ENCODE measurements at regions not wholly inside any gene's neighbourhood (a gene's known extent, or its start where the extent isn't known, plus 50 kb on each side); places are given as distances from the start of the nearest gene placed in this dataset.

DNA sequence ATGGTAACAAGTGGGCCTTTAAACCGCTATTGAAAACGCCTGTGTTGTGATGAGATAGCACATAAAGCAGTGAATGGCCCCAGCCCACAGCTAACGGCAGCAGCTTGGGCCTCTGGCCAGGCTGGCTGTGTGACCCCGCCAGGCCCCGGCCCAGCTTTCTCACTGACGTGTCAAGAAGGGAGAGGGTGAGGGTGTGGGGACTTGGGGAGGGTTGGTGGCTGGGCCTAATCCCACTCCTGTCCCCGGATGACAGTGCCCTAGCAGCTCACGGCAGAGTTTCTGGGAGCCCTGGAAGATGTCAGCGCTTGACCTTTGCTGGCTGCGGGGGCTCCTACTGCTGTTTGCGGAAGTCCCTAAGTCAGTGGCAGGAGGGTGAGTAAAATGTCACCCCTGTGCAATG lies 88.9 kb upstream of the SHH start (continued):
- TF ChIP-seq TAF1 (conservative IDR thresholded peaks at IDR 0.05) (no peak), SP1 (IDR thresholded peaks at IDR 0.05) (no peak), JUND (IDR thresholded peaks at IDR 0.05) (no peak)

DNA sequence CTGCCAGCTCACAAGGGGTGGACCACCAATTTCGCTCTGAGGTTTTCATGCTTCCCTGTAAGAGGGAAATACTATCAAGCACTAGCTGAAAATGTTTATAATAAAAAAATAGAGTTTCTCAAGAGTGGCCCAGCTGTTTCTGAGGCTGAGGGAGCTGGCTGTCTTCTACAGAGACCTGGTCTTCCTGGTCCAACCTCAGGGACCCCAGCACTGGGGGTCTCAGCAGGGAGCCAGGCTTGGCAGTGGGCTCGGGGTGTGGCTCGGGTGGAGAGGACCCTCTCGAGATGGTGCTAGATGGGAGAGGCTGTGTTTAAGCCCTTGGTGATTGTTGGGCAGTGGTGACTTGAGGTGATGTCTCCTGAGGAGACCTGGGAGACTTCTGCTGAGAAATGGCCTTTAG lies 87.3 kb upstream of the SHH start:
- no peak for DNase-seq (ENCODE audit: low spot score)
- TF ChIP-seq GABPA (IDR thresholded peaks at IDR 0.05 in 1 of 2, conservative IDR thresholded peaks at IDR 0.05 in 1 of 2): no peak
- TF ChIP-seq SP1 (IDR thresholded peaks at IDR 0.05): no peak
- TF ChIP-seq, protein P1, sequence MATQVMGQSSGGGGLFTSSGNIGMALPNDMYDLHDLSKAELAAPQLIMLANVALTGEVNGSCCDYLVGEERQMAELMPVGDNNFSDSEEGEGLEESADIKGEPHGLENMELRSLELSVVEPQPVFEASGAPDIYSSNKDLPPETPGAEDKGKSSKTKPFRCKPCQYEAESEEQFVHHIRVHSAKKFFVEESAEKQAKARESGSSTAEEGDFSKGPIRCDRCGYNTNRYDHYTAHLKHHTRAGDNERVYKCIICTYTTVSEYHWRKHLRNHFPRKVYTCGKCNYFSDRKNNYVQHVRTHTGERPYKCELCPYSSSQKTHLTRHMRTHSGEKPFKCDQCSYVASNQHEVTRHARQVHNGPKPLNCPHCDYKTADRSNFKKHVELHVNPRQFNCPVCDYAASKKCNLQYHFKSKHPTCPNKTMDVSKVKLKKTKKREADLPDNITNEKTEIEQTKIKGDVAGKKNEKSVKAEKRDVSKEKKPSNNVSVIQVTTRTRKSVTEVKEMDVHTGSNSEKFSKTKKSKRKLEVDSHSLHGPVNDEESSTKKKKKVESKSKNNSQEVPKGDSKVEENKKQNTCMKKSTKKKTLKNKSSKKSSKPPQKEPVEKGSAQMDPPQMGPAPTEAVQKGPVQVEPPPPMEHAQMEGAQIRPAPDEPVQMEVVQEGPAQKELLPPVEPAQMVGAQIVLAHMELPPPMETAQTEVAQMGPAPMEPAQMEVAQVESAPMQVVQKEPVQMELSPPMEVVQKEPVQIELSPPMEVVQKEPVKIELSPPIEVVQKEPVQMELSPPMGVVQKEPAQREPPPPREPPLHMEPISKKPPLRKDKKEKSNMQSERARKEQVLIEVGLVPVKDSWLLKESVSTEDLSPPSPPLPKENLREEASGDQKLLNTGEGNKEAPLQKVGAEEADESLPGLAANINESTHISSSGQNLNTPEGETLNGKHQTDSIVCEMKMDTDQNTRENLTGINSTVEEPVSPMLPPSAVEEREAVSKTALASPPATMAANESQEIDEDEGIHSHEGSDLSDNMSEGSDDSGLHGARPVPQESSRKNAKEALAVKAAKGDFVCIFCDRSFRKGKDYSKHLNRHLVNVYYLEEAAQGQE (IDR thresholded peaks at IDR 0.05): no peak
- no peak for TF ChIP-seq TAF1 (conservative IDR thresholded peaks at IDR 0.05)
- TF ChIP-seq, protein P2, sequence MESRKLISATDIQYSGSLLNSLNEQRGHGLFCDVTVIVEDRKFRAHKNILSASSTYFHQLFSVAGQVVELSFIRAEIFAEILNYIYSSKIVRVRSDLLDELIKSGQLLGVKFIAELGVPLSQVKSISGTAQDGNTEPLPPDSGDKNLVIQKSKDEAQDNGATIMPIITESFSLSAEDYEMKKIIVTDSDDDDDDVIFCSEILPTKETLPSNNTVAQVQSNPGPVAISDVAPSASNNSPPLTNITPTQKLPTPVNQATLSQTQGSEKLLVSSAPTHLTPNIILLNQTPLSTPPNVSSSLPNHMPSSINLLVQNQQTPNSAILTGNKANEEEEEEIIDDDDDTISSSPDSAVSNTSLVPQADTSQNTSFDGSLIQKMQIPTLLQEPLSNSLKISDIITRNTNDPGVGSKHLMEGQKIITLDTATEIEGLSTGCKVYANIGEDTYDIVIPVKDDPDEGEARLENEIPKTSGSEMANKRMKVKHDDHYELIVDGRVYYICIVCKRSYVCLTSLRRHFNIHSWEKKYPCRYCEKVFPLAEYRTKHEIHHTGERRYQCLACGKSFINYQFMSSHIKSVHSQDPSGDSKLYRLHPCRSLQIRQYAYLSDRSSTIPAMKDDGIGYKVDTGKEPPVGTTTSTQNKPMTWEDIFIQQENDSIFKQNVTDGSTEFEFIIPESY (IDR thresholded peaks at IDR 0.05): no peak
- TF ChIP-seq EGR1 (IDR thresholded peaks at IDR 0.05; ENCODE audit: low read depth in 2 of 2): no peak
- TF ChIP-seq RXRA (IDR thresholded peaks at IDR 0.05): no peak
- TF ChIP-seq, protein P3, sequence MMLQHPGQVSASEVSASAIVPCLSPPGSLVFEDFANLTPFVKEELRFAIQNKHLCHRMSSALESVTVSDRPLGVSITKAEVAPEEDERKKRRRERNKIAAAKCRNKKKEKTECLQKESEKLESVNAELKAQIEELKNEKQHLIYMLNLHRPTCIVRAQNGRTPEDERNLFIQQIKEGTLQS (IDR thresholded peaks at IDR 0.05): no peak
- TF ChIP-seq, protein P4, sequence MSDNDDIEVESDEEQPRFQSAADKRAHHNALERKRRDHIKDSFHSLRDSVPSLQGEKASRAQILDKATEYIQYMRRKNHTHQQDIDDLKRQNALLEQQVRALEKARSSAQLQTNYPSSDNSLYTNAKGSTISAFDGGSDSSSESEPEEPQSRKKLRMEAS (IDR thresholded peaks at IDR 0.05): no peak
- TF ChIP-seq FOXA2 (IDR thresholded peaks at IDR 0.05): no peak
- TF ChIP-seq HNF4G (IDR thresholded peaks at IDR 0.05): no peak
- TF ChIP-seq HNF4A (conservative IDR thresholded peaks at IDR 0.05): no peak
- TF ChIP-seq, protein P5, sequence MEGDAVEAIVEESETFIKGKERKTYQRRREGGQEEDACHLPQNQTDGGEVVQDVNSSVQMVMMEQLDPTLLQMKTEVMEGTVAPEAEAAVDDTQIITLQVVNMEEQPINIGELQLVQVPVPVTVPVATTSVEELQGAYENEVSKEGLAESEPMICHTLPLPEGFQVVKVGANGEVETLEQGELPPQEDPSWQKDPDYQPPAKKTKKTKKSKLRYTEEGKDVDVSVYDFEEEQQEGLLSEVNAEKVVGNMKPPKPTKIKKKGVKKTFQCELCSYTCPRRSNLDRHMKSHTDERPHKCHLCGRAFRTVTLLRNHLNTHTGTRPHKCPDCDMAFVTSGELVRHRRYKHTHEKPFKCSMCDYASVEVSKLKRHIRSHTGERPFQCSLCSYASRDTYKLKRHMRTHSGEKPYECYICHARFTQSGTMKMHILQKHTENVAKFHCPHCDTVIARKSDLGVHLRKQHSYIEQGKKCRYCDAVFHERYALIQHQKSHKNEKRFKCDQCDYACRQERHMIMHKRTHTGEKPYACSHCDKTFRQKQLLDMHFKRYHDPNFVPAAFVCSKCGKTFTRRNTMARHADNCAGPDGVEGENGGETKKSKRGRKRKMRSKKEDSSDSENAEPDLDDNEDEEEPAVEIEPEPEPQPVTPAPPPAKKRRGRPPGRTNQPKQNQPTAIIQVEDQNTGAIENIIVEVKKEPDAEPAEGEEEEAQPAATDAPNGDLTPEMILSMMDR (IDR thresholded peaks at IDR 0.05; ENCODE audit: low read depth, low read length, missing input control): no peak

More for the DNA sequence above, 87.3 kb upstream of the SHH start:
- peaks cover 0 to 7% (median 0%) of the 10 kb centered on the region in 4 donors for H3K9me3 ChIP-seq (ENCODE audit: control insufficient read depth in 4 of 4, low read length in 3 of 4)
- H3K4me1 ChIP-seq (ENCODE audit: control insufficient read depth in 4 of 4, insufficient read depth in 4 of 4, low read length in 3 of 4): peaks cover 0 to 5% (median 2%) of the 10 kb centered on the region in 4 donors
- WGBS: 90% methylated on average over 4 of the region's 4 CpGs
- H3K27me3 ChIP-seq (ENCODE audit: control insufficient read depth in 4 of 4, insufficient read depth in 4 of 4, low read length in 3 of 4): no peaks in the 10 kb centered on the region
- no peak overlapping the region for H3K9ac ChIP-seq (ENCODE audit: low read depth in 1 of 2, low read length in 2 of 2)
- H3K4me3 ChIP-seq (ENCODE audit: low read depth in 1 of 3, low read length in 3 of 3): no peak overlapping the region
- H3K36me3 ChIP-seq (ENCODE audit: control insufficient read depth in 4 of 4, insufficient read depth in 3 of 4, low read depth in 1 of 4, low read length in 3 of 4): no peaks in the 10 kb centered on the region
- H3K27ac ChIP-seq (ENCODE audit: low read depth in 1 of 2, low read length in 2 of 2): no peak overlapping the region
